HEK293 (cell line): ENCODE measurements at regions not wholly inside any gene's neighbourhood (a gene's known extent, or its start where the extent isn't known, plus 50 kb on each side); places are given as distances from the start of the nearest gene placed in this dataset.

Source experiments
- CTCF ChIA-PET: fragments of 350-600 bp; formaldehyde crosslinking; extraction: SDS; loops from one replicate; lab custom pipeline; 2021; ENCODE audit warnings: antibody characterized with exemption; lab: Yijun Ruan, JAX
- POLR2A ChIA-PET: fragments of 300-600 bp; formaldehyde crosslinking; extraction: SDS; loops from one replicate; lab custom pipeline; 2020; ENCODE audit warnings: antibody characterized with exemption, inconsistent platforms; lab: Yijun Ruan, JAX
- H3K27ac ChIP-seq: fragments of 200-500 bp; sonication (Bioruptor generic); 2 replicates; pipeline ENCODE4 v1.5.1; 2014; ENCODE audit warnings: low read depth, low read length, control low read depth, inconsistent platforms; ENCODE audit errors: extremely low read depth
- H3K36me3 ChIP-seq, 2 experiments: fragments of 200-500 bp in 1 of 2; sonication (Bioruptor generic) in 1 of 2; 1 replicate in 1 of 2; 2 replicates in 1 of 2; pipeline ENCODE4 v1.5.1; 2014 to 2017; ENCODE audit warnings: inconsistent platforms in 2 of 2, low read length in 2 of 2; ENCODE audit not compliant: control insufficient read depth in 2 of 2, insufficient read depth in 1 of 2
- H3K4me1 ChIP-seq: fragments of 200-500 bp; sonication (Bioruptor generic); 2 replicates; pipeline ENCODE4 v1.5.1; 2014; ENCODE audit warnings: mild to moderate bottlenecking, low read length, inconsistent platforms; ENCODE audit not compliant: control insufficient read depth, insufficient read depth
- H3K4me3 ChIP-seq: 2 replicates; pipeline ENCODE4 v1.5.1; 2011; ENCODE audit warnings: low read depth, mild to moderate bottlenecking, control low read depth, low read length, moderate library complexity
- H3K9me3 ChIP-seq: fragments of 200-500 bp; sonication (Bioruptor generic); 2 replicates; pipeline ENCODE4 v1.5.1; 2014; ENCODE audit warnings: low read depth, low read length, inconsistent platforms; ENCODE audit not compliant: control insufficient read depth, insufficient read depth
- EGR2 ChIP-seq: fragments of 450-650 bp; formaldehyde crosslinking; IDR thresholded peaks from 2 replicates; pipeline ENCODE4 v1.5.1; 2016; ENCODE audit warnings: low read depth, missing biosample characterization, missing genetic modification characterization
- INSM2 ChIP-seq: fragments of 450-650 bp; formaldehyde crosslinking; IDR thresholded peaks from 2 replicates; pipeline ENCODE4 v1.5.1; 2016; ENCODE audit warnings: missing biosample characterization, missing genetic modification characterization
- KLF1 ChIP-seq: fragments of 450-650 bp; formaldehyde crosslinking; IDR thresholded peaks from 2 replicates; pipeline ENCODE4 v1.5.1; 2016; ENCODE audit warnings: missing biosample characterization, missing genetic modification characterization
- KLF10 ChIP-seq: fragments of 450-650 bp; IDR thresholded peaks from 2 replicates; pipeline ENCODE4 v1.5.1; 2018; ENCODE audit warnings: missing biosample characterization, mild to moderate bottlenecking, missing genetic modification characterization
- KLF16 ChIP-seq: fragments of 450-650 bp; formaldehyde crosslinking; IDR thresholded peaks from 2 replicates; pipeline ENCODE4 v1.5.1; 2017; ENCODE audit warnings: missing biosample characterization, missing genetic modification characterization
- MEIS1 ChIP-seq: sonication (generic); formaldehyde crosslinking; IDR thresholded peaks from 2 replicates; pipeline ENCODE4 v1.8.1; 2022; ENCODE audit warnings: missing genetic modification reagents, mild to moderate bottlenecking, borderline replicate concordance
- REPIN1 ChIP-seq: fragments of 450-650 bp; formaldehyde crosslinking; IDR thresholded peaks from 2 replicates; pipeline ENCODE4 v1.5.1; 2017; ENCODE audit warnings: missing biosample characterization, missing genetic modification characterization, low read depth
- WT1 ChIP-seq: fragments of 450-650 bp; formaldehyde crosslinking; IDR thresholded peaks from 2 replicates; pipeline ENCODE4 v1.5.1; 2016; ENCODE audit warnings: missing biosample characterization, missing genetic modification characterization
- ZNF140 ChIP-seq: fragments of 450-650 bp; formaldehyde crosslinking; IDR thresholded peaks from 2 replicates; pipeline ENCODE4 v1.5.1; 2016; ENCODE audit warnings: missing biosample characterization, missing genetic modification characterization
- ZNF157 ChIP-seq: fragments of 450-650 bp; formaldehyde crosslinking; IDR thresholded peaks from 2 replicates; pipeline ENCODE4 v1.5.1; 2016; ENCODE audit warnings: missing biosample characterization, missing genetic modification characterization
- ZNF23 ChIP-seq: fragments of 450-650 bp; formaldehyde crosslinking; IDR thresholded peaks from 2 replicates; pipeline ENCODE4 v1.5.1; 2016; ENCODE audit warnings: missing biosample characterization, missing genetic modification characterization, borderline replicate concordance
- ZNF24 ChIP-seq: fragments of 450-650 bp; formaldehyde crosslinking; IDR thresholded peaks from 2 replicates; pipeline ENCODE4 v1.5.1; 2016; ENCODE audit warnings: missing biosample characterization, missing genetic modification characterization
- ZNF302 ChIP-seq: fragments of 450-650 bp; formaldehyde crosslinking; IDR thresholded peaks from 2 replicates; pipeline ENCODE4 v1.5.1; 2016; ENCODE audit warnings: missing biosample characterization, missing genetic modification characterization, low read depth
- ZNF341 ChIP-seq: fragments of 450-650 bp; formaldehyde crosslinking; IDR thresholded peaks from 2 replicates; pipeline ENCODE4; 2016; ENCODE audit warnings: low read depth, missing biosample characterization, missing genetic modification characterization
- ZNF529 ChIP-seq: fragments of 450-650 bp; formaldehyde crosslinking; IDR thresholded peaks from 2 replicates; pipeline ENCODE4 v1.5.1; 2017; ENCODE audit warnings: missing genetic modification characterization, missing biosample characterization; ENCODE audit not compliant: insufficient replicate concordance
- ZNF792 ChIP-seq: fragments of 450-650 bp; formaldehyde crosslinking; IDR thresholded peaks from 2 replicates; pipeline ENCODE4 v1.5.1; 2016; ENCODE audit warnings: missing biosample characterization, missing genetic modification characterization
- ZSCAN23 ChIP-seq: fragments of 450-650 bp; formaldehyde crosslinking; IDR thresholded peaks from 2 replicates; pipeline ENCODE4 v1.5.1; 2016; ENCODE audit warnings: missing biosample characterization, missing genetic modification characterization
- ZSCAN5A ChIP-seq: fragments of 450-650 bp; formaldehyde crosslinking; IDR thresholded peaks from 2 replicates; pipeline ENCODE4 v1.5.1; 2016; ENCODE audit warnings: missing biosample characterization, missing genetic modification characterization
- TF ChIP-seq, protein P1 (sequence below): fragments of 450-650 bp; formaldehyde crosslinking; IDR thresholded peaks from 2 replicates; pipeline ENCODE4 v1.5.1; 2016; ENCODE audit warnings: missing biosample characterization, missing genetic modification characterization
- TF ChIP-seq, protein P2 (sequence below): fragments of 450-650 bp; formaldehyde crosslinking; IDR thresholded peaks from 2 replicates; pipeline ENCODE4 v1.5.1; 2016; ENCODE audit warnings: missing biosample characterization, missing genetic modification characterization
- TF ChIP-seq, protein P3 (sequence below): fragments of 450-650 bp; formaldehyde crosslinking; IDR thresholded peaks from 2 replicates; pipeline ENCODE4 v1.5.1; 2016; ENCODE audit warnings: missing biosample characterization, missing genetic modification characterization, low read depth
- TF ChIP-seq, protein P4 (sequence below): fragments of 450-650 bp; formaldehyde crosslinking; IDR thresholded peaks from 2 replicates; pipeline ENCODE4 v1.5.1; 2016; ENCODE audit warnings: missing biosample characterization, missing genetic modification characterization, borderline replicate concordance

- TF ChIP-seq ZNF341 (tag by site-specific recombination), result no peak
- TF ChIP-seq KLF16, result no peak
- no peak for TF ChIP-seq WT1 (tag by site-specific recombination)
- no peak for TF ChIP-seq KLF1 (tag by site-specific recombination)
- TF ChIP-seq ZNF24 (tag by site-specific recombination), result no peak
- no peak for TF ChIP-seq ZSCAN23 (tag by site-specific recombination)
- TF ChIP-seq ZNF529 (tag by site-specific recombination), result no peak
- no peak for TF ChIP-seq ZNF792
- Histone ChIP-seq H3K9me3 (no peaks in the 10 kb centered on the region), H3K36me3 (no peaks in the 10 kb centered on the region), H3K4me1 (no peaks in the 10 kb centered on the region), H3K27ac (no peak overlapping the region), H3K4me3 (no peak overlapping the region)
- ChIA-PET CTCF (no interaction called here), POLR2A (no interaction called here)
Measured at GRCh38 chrX:106246511-106246910, 78.4 kb downstream of the PWWP3B start.

DNA sequence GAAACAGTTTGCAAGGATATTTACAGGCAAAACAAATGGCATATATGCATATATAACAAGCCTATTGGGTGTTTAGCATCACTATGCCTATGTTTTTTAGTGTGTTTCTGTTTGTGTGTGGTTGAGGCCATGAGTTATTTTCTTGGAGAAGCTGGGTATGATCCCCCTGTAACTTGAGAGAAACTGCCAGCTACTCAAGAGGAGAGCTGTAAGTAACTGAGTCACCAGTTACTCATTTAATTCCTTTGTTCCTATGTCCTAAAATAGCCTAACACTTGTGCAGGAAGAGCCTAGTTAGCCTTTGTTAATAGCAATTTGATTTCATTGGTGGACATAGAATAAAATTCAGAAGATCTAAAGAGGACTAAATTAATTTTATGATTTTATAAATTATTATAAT, 79.1 kb downstream of the PWWP3B start:
- ChIA-PET POLR2A (no interaction called here), CTCF (no interaction called here)
- no peaks in the 10 kb centered on the region for H3K9me3 ChIP-seq
- no peak overlapping the region for H3K4me3 ChIP-seq
- H3K4me1 ChIP-seq, result no peaks in the 10 kb centered on the region
- no peak overlapping the region for H3K27ac ChIP-seq
- TF ChIP-seq ZNF157 (tag by site-specific recombination) (no peak), ZNF302 (tag by site-specific recombination) (no peak), WT1 (tag by site-specific recombination) (no peak), MEIS1 (CRISPR knock-in tag) (no peak), REPIN1 (tag by site-specific recombination) (no peak), ZSCAN5A (tag by site-specific recombination) (no peak), KLF10 (no peak), INSM2 (no peak), EGR2 (no peak), ZNF23 (tag by site-specific recombination) (no peak), ZNF140 (no peak)
- TF ChIP-seq, protein P1, sequence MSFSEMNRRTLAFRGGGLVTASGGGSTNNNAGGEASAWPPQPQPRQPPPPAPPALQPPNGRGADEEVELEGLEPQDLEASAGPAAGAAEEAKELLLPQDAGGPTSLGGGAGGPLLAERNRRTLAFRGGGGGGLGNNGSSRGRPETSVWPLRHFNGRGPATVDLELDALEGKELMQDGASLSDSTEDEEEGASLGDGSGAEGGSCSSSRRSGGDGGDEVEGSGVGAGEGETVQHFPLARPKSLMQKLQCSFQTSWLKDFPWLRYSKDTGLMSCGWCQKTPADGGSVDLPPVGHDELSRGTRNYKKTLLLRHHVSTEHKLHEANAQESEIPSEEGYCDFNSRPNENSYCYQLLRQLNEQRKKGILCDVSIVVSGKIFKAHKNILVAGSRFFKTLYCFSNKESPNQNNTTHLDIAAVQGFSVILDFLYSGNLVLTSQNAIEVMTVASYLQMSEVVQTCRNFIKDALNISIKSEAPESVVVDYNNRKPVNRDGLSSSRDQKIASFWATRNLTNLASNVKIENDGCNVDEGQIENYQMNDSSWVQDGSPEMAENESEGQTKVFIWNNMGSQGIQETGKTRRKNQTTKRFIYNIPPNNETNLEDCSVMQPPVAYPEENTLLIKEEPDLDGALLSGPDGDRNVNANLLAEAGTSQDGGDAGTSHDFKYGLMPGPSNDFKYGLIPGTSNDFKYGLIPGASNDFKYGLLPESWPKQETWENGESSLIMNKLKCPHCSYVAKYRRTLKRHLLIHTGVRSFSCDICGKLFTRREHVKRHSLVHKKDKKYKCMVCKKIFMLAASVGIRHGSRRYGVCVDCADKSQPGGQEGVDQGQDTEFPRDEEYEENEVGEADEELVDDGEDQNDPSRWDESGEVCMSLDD, result no peak
- TF ChIP-seq, protein P2, sequence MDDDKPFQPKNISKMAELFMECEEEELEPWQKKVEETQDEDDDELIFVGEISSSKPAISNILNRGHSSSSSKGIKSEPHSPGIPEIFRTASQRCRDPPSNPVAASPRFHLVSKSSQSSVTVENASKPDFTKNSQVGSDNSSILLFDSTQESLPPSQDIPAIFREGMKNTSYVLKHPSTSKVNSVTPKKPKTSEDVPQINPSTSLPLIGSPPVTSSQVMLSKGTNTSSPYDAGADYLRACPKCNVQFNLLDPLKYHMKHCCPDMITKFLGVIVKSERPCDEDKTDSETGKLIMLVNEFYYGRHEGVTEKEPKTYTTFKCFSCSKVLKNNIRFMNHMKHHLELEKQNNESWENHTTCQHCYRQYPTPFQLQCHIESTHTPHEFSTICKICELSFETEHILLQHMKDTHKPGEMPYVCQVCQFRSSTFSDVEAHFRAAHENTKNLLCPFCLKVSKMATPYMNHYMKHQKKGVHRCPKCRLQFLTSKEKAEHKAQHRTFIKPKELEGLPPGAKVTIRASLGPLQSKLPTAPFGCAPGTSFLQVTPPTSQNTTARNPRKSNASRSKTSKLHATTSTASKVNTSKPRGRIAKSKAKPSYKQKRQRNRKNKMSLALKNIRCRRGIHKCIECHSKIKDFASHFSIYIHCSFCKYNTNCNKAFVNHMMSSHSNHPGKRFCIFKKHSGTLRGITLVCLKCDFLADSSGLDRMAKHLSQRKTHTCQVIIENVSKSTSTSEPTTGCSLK (tag by site-specific recombination), result no peak
- TF ChIP-seq, protein P3, sequence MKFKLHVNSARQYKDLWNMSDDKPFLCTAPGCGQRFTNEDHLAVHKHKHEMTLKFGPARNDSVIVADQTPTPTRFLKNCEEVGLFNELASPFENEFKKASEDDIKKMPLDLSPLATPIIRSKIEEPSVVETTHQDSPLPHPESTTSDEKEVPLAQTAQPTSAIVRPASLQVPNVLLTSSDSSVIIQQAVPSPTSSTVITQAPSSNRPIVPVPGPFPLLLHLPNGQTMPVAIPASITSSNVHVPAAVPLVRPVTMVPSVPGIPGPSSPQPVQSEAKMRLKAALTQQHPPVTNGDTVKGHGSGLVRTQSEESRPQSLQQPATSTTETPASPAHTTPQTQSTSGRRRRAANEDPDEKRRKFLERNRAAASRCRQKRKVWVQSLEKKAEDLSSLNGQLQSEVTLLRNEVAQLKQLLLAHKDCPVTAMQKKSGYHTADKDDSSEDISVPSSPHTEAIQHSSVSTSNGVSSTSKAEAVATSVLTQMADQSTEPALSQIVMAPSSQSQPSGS, result no peak
- TF ChIP-seq, protein P4, sequence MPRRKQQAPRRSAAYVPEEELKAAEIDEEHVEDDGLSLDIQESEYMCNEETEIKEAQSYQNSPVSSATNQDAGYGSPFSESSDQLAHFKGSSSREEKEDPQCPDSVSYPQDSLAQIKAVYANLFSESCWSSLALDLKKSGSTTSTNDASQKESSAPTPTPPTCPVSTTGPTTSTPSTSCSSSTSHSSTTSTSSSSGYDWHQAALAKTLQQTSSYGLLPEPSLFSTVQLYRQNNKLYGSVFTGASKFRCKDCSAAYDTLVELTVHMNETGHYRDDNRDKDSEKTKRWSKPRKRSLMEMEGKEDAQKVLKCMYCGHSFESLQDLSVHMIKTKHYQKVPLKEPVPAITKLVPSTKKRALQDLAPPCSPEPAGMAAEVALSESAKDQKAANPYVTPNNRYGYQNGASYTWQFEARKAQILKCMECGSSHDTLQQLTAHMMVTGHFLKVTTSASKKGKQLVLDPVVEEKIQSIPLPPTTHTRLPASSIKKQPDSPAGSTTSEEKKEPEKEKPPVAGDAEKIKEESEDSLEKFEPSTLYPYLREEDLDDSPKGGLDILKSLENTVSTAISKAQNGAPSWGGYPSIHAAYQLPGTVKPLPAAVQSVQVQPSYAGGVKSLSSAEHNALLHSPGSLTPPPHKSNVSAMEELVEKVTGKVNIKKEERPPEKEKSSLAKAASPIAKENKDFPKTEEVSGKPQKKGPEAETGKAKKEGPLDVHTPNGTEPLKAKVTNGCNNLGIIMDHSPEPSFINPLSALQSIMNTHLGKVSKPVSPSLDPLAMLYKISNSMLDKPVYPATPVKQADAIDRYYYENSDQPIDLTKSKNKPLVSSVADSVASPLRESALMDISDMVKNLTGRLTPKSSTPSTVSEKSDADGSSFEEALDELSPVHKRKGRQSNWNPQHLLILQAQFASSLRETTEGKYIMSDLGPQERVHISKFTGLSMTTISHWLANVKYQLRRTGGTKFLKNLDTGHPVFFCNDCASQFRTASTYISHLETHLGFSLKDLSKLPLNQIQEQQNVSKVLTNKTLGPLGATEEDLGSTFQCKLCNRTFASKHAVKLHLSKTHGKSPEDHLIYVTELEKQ (tag by site-specific recombination), result no peak
- no peaks in the 10 kb centered on the region for H3K36me3 ChIP-seq
